DMS79 (cell line): ENCODE measurements at regions not wholly inside any gene's neighbourhood (a gene's known extent, or its start where the extent isn't known, plus 50 kb on each side); places are given as distances from the start of the nearest gene placed in this dataset.
"Not testable (repeated sequence)": the region's sequence is repeated elsewhere in the genome, so short reads cannot be mapped to it uniquely, and the experiment has no call there.

Experiments used
- DNase-seq: peaks from one replicate; lab custom pipeline; 2025; lab: John Stamatoyannopoulos, UW

DNA sequence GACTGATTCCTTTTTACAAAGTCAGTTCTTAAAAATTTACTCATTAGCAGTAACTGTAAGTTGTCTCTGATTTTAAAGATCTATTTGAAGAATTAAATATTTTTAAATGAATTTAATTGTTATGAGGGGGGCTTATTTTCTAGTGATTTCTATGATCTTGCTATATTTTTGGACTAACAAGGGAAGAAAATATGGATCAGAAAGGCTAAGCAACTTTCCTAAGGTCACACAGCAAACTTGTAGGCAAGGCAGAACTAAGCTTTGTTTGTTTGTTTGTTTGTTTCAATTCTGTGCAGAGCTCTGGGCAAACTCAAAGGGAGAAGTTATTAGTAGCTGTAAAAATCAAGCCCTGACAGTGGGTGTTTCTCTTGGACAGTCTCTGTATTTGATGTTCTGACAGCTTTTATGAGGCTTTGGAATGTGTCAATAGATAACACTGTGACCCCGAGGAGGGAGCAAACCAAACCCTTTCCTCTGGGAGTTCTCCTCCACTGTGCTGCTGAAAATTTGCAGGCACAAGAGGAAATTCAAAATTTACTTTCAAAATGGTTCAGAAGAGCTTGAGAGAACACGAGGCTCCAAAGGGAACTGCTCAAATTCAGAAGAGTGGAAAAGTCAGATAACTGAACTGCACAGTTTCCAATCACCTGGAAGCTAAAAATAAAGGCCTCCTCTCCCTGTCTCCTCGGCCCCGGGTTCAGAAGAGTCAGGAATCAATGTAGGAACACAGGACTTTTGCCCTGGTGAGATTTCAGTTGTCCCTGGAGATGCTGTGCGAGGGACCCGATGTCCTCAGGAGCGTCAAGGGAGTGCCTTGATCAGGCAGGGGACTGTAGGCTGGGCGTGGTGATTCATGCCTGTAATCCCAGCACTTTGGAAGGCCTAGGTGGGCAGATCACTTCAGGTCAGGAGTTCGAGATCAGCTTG, 325.7 kb downstream of the GATA3 start:
- no peak for DNase-seq

- DNase-seq: no peak
Measured at GRCh38 chr10:8380833-8381496, 326.5 kb downstream of the GATA3 start.

- no peak for DNase-seq
Measured at GRCh38 chr10:8386781-8387180, 332.3 kb downstream of the GATA3 start.

GRCh38 chr10:8389630-8390029, 335.1 kb downstream of the GATA3 start:
- DNase-seq: no peak

DNA sequence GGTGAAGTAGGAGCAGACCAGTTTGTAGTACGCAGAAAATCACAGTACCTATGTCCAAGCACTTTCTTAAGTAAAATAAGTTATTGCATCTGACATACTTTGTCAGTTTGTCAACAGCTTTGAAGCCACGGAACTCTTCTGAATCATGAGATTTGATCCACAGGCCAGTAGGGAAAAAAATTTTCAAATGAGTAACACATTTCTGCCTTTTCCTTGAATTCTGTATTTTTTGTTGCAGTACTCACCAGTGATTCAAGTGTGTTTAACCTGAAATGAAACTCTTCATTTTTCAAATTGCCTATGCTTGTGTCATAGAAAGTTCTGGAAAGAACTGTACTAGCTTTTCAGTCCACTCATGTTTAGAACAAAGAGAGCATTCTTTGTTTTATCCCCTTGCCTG, 337.7 kb downstream of the GATA3 start:
- DNase-seq: no peak

- no peak for DNase-seq
Measured at GRCh38 chr10:8393531-8393930, 339.0 kb downstream of the GATA3 start.

- no peak for DNase-seq
Measured at GRCh38 chr10:8396675-8397074, 342.2 kb downstream of the GATA3 start.

GRCh38 chr10:8398771-8399170, 344.3 kb downstream of the GATA3 start:
- DNase-seq: no peak

- no peak for DNase-seq
Measured at GRCh38 chr10:8400151-8400550, 345.7 kb downstream of the GATA3 start.

GRCh38 chr10:8400892-8401291, 346.4 kb downstream of the GATA3 start:
- DNase-seq: no peak

- no peak for DNase-seq
Measured at GRCh38 chr10:8401531-8401930, 347.0 kb downstream of the GATA3 start.

GRCh38 chr10:8402576-8402975, 348.1 kb downstream of the GATA3 start:
- DNase-seq: no peak

DNA sequence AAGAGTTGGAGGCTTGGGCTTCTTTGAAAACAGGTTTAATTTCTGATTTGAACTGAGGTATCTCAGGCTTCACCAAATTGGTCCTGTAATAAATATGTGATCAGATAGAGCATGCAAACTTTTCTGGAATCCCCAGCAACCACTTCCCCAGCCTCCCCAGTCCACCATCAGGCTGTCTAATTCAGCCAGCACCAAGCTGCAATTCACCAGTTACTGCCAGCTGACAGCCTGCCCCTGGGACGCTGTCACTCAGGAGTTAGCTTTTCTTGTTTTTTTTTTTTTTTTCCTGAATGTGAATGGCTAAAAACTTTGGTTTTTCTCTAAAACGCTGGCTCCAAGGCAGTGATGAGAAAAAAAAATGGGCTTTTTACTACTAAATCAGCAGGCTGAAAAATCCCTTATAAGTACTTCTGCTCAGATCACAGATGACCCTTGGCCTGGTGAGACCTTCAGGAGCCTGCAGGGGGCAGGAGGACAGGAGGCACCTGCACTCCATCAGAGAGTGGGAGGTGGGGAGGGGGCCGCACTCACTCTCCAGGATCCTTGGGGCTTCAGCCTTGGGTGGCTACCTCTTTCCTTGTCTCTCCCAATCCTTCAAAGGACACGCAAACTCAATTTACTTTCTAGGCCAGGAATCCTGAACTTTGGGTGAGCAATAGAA, 349.4 kb downstream of the GATA3 start:
- no peak for DNase-seq

DNA sequence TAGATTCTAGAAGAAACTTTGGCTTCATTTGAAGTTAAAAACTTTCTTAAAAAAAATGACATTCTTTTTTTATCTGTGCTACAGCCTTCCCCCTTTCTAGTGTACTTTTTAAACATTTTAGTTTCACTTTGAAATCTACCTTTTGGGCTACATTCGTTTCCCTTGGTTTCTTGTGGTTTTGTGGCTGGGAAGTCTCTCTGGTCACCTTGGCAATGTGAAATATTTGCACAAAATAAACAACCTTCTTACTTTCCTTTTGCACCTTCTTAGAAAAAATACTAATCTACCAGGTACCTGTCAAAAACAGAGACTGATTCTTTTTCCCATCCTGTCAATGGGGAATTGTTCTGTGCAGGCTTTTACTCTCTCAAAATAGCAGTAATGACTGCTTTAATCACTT, 350.2 kb downstream of the GATA3 start:
- DNase-seq: no peak

DNA sequence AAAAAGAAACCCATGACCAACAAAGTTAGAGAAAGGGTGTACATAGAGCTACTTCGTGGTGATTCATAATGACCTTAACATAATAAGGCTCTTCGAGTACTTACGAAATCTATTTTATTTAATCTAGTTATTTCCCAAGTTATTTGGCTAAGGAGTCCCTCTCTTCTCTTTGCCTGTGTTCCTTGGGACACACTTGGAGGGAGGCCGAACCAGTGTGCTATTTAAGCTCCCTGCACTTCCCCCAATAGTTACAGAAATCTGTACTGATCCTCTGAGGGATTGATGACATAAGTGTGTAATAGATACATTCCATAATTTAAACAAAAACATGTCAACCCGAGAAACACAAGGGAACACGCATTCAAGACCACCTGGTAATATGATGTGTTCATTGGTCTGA, 351.1 kb downstream of the GATA3 start:
- DNase-seq: no peak

GRCh38 chr10:8407501-8408021, 353.1 kb downstream of the GATA3 start:
- DNase-seq: no peak

DNA sequence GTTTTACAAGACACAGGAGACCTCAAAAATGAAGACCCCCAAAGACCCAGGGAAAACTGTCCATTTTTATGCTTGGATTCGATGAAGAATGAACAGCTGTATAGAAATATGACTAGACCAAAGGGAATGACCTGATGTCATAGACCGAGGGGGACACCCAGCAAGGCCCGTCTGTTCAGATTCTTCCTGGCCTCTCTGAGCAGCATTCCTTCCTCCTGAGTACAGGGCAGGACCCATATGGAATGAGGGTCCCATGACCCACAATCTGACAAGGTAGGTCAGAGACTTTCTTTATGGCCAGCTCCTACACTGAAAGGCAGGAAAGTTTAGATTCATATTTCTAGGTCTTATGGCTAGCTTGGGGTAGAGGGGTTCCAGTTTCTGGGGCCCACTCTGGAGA, 356.0 kb downstream of the GATA3 start:
- no peak for DNase-seq

GRCh38 chr10:8412541-8412940, 358.1 kb downstream of the GATA3 start:
- DNase-seq: no peak

- DNase-seq: not testable (repeated sequence)
Measured at GRCh38 chr10:8415029-8415428, 360.5 kb downstream of the GATA3 start.

DNA sequence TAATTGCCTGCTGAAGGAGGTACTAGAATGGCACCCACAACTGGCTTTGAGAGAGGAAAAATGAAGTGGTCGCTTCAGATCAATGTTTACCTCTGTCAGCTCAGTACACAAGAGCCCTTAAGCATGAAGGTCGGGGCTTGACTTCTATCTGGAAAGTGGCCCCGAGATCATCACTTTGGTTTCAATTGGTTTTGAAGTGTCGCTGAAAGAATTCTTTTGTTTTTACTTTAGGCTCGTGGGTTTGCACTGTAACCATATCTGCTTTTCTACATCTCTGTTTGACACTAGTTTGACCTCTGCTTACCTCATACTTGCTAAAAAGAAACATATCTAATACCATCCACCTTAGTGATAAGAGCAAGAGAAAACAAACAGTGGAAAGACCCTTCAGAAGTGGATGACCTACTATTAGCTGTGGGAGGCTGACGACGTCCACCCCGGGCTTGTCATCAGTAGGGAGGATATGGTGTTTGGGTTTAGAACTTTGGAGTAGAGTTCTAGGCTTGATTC, 361.8 kb downstream of the GATA3 start:
- DNase-seq: no peak

GRCh38 chr10:8416760-8417159, 362.3 kb downstream of the GATA3 start:
- DNase-seq: no peak

DNA sequence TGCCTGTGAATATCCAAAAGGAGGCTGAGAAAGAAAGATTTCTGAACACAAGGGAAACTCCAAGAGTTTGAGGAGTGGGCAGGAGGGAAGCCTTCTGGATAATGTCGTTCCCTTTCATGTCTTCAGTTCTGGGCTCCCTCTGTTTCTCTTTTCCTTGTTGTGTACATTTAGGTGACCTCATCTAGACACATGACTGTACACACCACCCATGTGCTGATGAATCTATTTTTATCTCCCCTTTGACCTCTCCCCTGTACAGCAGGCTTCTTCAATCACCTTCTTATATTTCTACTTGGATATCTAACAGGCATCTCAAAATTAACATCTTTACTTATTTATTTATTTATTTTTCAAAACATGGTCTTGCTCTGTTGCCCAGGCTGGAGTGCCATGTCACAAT, 363.1 kb downstream of the GATA3 start:
- no peak for DNase-seq
